ENCODE measurements at regions not wholly inside any gene's neighbourhood (a gene's known extent, or its start where the extent isn't known, plus 50 kb on each side); places are given as distances from the start of the nearest gene placed in this dataset.

DNA sequence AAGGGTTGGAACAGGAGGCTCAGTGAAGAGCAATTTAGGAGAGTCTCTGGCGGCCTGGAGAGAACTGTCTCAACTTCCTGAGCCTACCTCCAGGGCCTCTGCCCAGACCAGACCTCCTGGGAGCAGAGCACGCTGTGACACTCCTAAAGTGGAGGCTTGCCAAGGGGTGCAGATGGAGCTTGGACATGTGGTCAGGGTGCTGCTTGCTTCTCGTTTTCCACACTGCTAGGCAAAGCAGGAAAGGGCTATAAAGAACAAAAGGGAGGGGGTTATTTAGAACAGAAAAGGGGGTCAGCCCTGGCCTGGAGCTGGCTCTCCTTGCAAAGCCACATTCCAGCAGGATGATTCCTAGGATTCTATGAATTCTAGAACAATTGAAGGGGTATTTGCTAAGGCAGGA is 145.7 kb upstream of the GGTLC1 start:
- Mint-ChIP-seq H3K27me3 (no peaks in the 10 kb centered on the region), H3K9me3 (ENCODE audit: low read depth) (peaks cover 7% of the 10 kb centered on the region), H3K36me3 (ENCODE audit: insufficient read depth) (no peaks in the 10 kb centered on the region), H3K27ac (peak overlapping the region; percentile 1), H3K4me1 (ENCODE audit: low read depth) (peaks cover 20% of the 10 kb centered on the region), H3K4me3 (ENCODE audit: low read depth) (no peak overlapping the region)
- TF ChIP-seq CTCF (IDR thresholded peaks at IDR 0.05; ENCODE audit: unreplicated experiment): no peak
- DNase-seq (ENCODE audit: low spot score, unreplicated experiment): no peak

- Mint-ChIP-seq H3K27me3 (no peaks in the 10 kb centered on the region), H3K9me3 (ENCODE audit: low read depth) (peaks cover 7% of the 10 kb centered on the region), H3K27ac (no peak overlapping the region), H3K36me3 (ENCODE audit: insufficient read depth) (no peaks in the 10 kb centered on the region), H3K4me3 (ENCODE audit: low read depth) (no peak overlapping the region), H3K4me1 (ENCODE audit: low read depth) (peaks cover 20% of the 10 kb centered on the region)
- no peak for DNase-seq (ENCODE audit: low spot score, unreplicated experiment)
- no peak for TF ChIP-seq CTCF (IDR thresholded peaks at IDR 0.05; ENCODE audit: unreplicated experiment)
These were observed 143.7 kb upstream of the GGTLC1 start for GRCh38 chr20:24132246-24132645.

GRCh38 chr20:24131684-24132083 is 143.1 kb upstream of the GGTLC1 start:
- DNase-seq (ENCODE audit: low spot score, unreplicated experiment): no peak
- H3K9me3 Mint-ChIP-seq (ENCODE audit: low read depth): peaks cover 7% of the 10 kb centered on the region
- H3K4me3 Mint-ChIP-seq (ENCODE audit: low read depth): no peak overlapping the region
- no peaks in the 10 kb centered on the region for H3K36me3 Mint-ChIP-seq (ENCODE audit: insufficient read depth)
- no peaks in the 10 kb centered on the region for H3K27me3 Mint-ChIP-seq
- H3K27ac Mint-ChIP-seq: no peak overlapping the region
- H3K4me1 Mint-ChIP-seq (ENCODE audit: low read depth): peaks cover 20% of the 10 kb centered on the region
- no peak for TF ChIP-seq CTCF (IDR thresholded peaks at IDR 0.05; ENCODE audit: unreplicated experiment)

GRCh38 chr20:24131281-24131680 is 142.7 kb upstream of the GGTLC1 start:
- DNase-seq (ENCODE audit: low spot score, unreplicated experiment): no peak
- Mint-ChIP-seq H3K27ac (no peak overlapping the region), H3K4me3 (ENCODE audit: low read depth) (no peak overlapping the region)

DNA sequence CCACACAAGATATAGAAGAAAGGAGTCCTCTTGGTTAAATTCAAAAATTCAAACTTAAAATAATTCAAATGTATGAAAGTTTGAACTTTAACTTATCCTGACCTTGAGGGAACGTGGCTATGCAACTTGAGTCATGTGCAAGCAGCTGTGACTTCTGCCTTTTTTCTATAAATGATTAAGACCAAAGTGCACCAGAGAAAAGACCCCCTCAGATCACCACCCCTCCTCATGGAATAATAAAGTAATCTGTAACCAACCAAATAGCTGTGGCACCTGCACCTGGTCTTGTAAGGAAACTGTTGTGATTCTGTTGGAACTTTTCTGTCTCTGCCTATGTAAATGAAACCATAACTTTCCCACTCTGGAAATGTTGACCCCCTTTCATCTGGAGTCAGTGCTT is 141.1 kb upstream of the GGTLC1 start:
- H3K27ac Mint-ChIP-seq: no peak overlapping the region
- TF ChIP-seq CTCF (IDR thresholded peaks at IDR 0.05; ENCODE audit: unreplicated experiment): no peak
- DNase-seq (ENCODE audit: low spot score, unreplicated experiment): no peak
- no peaks in the 10 kb centered on the region for H3K27me3 Mint-ChIP-seq
- peaks cover 7% of the 10 kb centered on the region for H3K9me3 Mint-ChIP-seq (ENCODE audit: low read depth)
- H3K4me3 Mint-ChIP-seq (ENCODE audit: low read depth): no peak overlapping the region
- peaks cover 20% of the 10 kb centered on the region for H3K4me1 Mint-ChIP-seq (ENCODE audit: low read depth)
- no peaks in the 10 kb centered on the region for H3K36me3 Mint-ChIP-seq (ENCODE audit: insufficient read depth)

More at GRCh38 chr20:24131281-24131680, 142.7 kb upstream of the GGTLC1 start:
- H3K27me3 Mint-ChIP-seq: no peaks in the 10 kb centered on the region
- no peak for TF ChIP-seq CTCF (IDR thresholded peaks at IDR 0.05; ENCODE audit: unreplicated experiment)
- no peaks in the 10 kb centered on the region for H3K36me3 Mint-ChIP-seq (ENCODE audit: insufficient read depth)
- H3K4me1 Mint-ChIP-seq (ENCODE audit: low read depth): peaks cover 20% of the 10 kb centered on the region
- H3K9me3 Mint-ChIP-seq (ENCODE audit: low read depth): peaks cover 7% of the 10 kb centered on the region

Data from progenitor cell of endocrine pancreas (in vitro differentiated cells).